HCT116 (cell line): ENCODE measurements at regions not wholly inside any gene's neighbourhood (a gene's known extent, or its start where the extent isn't known, plus 50 kb on each side); places are given as distances from the start of the nearest gene placed in this dataset.

ENCODE experiments used
- CEBPB ChIP-seq: IDR thresholded peaks from 2 replicates; pipeline ENCODE4 v1.6.1; 2012; ENCODE audit warnings: low read depth
- TF ChIP-seq, protein P1 (sequence below), 3 experiments: fragments of 200-600 bp in 1 of 3; sonication (generic) in 1 of 3; IDR thresholded peaks in 2 of 3; conservative IDR thresholded peaks in 1 of 3; 2 replicates each; pipeline ENCODE4 v1.5.1; 2012 to 2017; ENCODE audit warnings: low read depth in 2 of 3, low read length in 2 of 3, antibody characterized with exemption in 1 of 3, borderline replicate concordance in 1 of 3, control low read depth in 1 of 3, mild to moderate bottlenecking in 1 of 3, mixed read lengths in 1 of 3, mixed run types in 1 of 3, moderate library complexity in 1 of 3; ENCODE audit not compliant: insufficient read depth in 1 of 3

DNA sequence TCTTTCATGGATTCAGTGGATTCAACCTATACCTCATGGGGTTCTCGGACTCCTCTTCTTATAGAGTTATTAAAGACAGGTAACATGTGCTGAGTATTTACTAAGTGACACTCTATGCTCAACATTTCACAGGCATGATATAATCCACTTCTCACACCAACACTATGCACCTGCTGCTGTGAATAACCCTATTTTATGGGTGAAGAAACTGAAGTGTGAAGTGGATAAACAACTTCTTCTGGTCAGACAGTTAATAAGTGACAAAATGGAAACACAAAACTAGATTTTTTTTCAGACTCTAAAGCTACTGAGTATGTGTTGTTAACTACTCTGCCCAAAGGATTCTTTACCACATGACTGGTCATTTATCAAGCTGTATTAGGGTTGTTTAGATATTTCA lies 403.5 kb downstream of the DIPK2A start:
- TF ChIP-seq CEBPB = no peak
- TF ChIP-seq, protein P1, sequence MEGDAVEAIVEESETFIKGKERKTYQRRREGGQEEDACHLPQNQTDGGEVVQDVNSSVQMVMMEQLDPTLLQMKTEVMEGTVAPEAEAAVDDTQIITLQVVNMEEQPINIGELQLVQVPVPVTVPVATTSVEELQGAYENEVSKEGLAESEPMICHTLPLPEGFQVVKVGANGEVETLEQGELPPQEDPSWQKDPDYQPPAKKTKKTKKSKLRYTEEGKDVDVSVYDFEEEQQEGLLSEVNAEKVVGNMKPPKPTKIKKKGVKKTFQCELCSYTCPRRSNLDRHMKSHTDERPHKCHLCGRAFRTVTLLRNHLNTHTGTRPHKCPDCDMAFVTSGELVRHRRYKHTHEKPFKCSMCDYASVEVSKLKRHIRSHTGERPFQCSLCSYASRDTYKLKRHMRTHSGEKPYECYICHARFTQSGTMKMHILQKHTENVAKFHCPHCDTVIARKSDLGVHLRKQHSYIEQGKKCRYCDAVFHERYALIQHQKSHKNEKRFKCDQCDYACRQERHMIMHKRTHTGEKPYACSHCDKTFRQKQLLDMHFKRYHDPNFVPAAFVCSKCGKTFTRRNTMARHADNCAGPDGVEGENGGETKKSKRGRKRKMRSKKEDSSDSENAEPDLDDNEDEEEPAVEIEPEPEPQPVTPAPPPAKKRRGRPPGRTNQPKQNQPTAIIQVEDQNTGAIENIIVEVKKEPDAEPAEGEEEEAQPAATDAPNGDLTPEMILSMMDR (IDR thresholded peaks at IDR 0.05 in 2 of 3, conservative IDR thresholded peaks at IDR 0.05 in 1 of 3; ENCODE audit: borderline replicate concordance in 1 of 3, insufficient read depth in 1 of 3, low read depth in 2 of 3, low read length in 2 of 3) = no peak
